Activated T-helper 2 cell treated with anti-CD3 and anti-CD28 coated beads, Interferon-gamma antibody, Interleukin-2, Interleukin-4, amounts not matched to agents 10 μg/mL and 5 μg/mL and 100 μg/mL, durations not matched to agents 14 hours and 24 hours and 36 hours (primary cell): ENCODE measurements at regions not wholly inside any gene's neighbourhood (a gene's known extent, or its start where the extent isn't known, plus 50 kb on each side); places are given as distances from the start of the nearest gene placed in this dataset.

Experiments used
- DNase-seq: peaks from one replicate; pipeline ENCODE4 v3.0.0; 2021; ENCODE audit warnings: low spot score
- H3K27ac Mint-ChIP-seq: one replicate; pipeline ENCODE4 v1.8.0; 2021; ENCODE audit warnings: mixed read lengths
- H3K27me3 Mint-ChIP-seq: one replicate; pipeline ENCODE4 v1.8.0; 2021; ENCODE audit warnings: low read depth, mixed read lengths
- H3K36me3 Mint-ChIP-seq: one replicate; pipeline ENCODE4 v1.8.0; 2021; ENCODE audit warnings: low read depth, mixed read lengths
- H3K4me1 Mint-ChIP-seq: one replicate; pipeline ENCODE4 v1.8.0; 2021; ENCODE audit warnings: low read depth, mixed read lengths
- H3K4me3 Mint-ChIP-seq: one replicate; pipeline ENCODE4 v1.8.0; 2021; ENCODE audit warnings: low read depth, mild to moderate bottlenecking, moderate library complexity, mixed read lengths
- H3K9me3 Mint-ChIP-seq: one replicate; pipeline ENCODE4 v1.8.0; 2021; ENCODE audit warnings: mixed read lengths
- intact Hi-C: fragments of 100-400 bp; cut with micrococcal nuclease; formaldehyde crosslinking; loops from one replicate; pipeline ENCODE4 v1.15.1; 2023

DNA sequence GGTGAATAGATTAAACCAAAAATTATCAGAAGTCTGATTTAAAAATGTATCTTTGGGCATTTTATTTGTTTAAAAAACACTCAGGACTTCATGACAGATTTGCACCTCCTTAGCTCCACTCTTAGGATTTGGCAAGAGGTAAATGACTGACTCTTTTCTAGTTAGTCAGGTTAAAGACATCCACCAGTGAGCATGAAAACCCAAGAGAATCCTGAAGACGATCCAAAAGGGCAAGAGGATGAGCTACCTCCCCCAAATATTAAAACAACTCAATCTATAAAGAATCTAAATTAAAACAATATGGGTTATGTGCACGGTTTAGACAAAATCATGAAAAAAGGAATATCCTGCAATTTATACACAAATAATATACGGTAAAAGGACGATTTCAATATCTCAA, 89.4 kb upstream of the OPRM1 start:
- Mint-ChIP-seq H3K27ac (no peak overlapping the region), H3K9me3 (no peaks in the 10 kb centered on the region), H3K36me3 (no peaks in the 10 kb centered on the region), H3K27me3 (no peaks in the 10 kb centered on the region), H3K4me1 (no peaks in the 10 kb centered on the region), H3K4me3 (no peak overlapping the region)
- intact Hi-C loops = loop anchor here (5.0 kb wide), 1 partner anchor 717 kb away; no protein-coding TSS in a partner anchor
- DNase-seq = no peak

DNA sequence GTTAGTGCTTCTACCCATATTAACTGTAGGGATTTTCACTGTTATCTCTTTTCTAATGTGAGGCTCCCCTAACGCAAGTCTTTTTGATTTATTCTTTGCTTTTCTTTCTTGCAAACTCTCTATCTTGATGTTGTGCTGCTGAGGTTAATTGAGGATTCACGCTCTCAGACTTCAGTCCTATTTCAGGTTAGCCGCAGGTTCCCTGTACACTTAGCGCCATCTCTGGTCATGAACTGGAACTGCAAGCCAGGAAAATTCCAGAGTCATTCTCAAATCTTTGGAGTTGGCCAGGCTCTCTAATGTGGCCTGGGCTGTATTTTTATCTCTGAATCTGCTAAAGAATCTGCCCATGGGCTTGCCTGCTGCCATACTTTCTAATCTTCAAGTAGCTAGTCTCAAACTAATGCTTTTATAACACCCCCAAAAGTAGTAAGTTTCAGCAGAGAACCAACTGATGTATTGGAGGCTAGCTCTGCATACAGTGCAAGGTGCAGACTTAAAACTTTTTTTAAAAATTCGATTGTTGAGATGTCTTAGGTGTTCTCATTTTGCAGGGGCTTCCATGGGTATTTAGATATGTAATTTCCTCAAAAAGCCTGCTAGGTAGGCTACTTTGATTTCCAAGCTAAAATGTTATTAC, 91.1 kb upstream of the OPRM1 start:
- Mint-ChIP-seq H3K27ac (no peak overlapping the region), H3K4me1 (no peaks in the 10 kb centered on the region), H3K4me3 (no peak overlapping the region), H3K27me3 (no peaks in the 10 kb centered on the region), H3K9me3 (no peaks in the 10 kb centered on the region), H3K36me3 (no peaks in the 10 kb centered on the region)
- DNase-seq = no peak
- intact Hi-C loops = loop anchor here (5.0 kb wide), 1 partner anchor 716 kb away; no protein-coding TSS in a partner anchor

- Mint-ChIP-seq H3K9me3 (no peaks in the 10 kb centered on the region), H3K4me3 (no peak overlapping the region), H3K27ac (no peak overlapping the region), H3K36me3 (no peaks in the 10 kb centered on the region), H3K27me3 (no peaks in the 10 kb centered on the region), H3K4me1 (no peaks in the 10 kb centered on the region)
- intact Hi-C loops = no loop called here
- DNase-seq = no peak
Observed at GRCh38 chr6:153944201-153944600, 94.8 kb upstream of the OPRM1 start.

- intact Hi-C loops = no loop called here
- Mint-ChIP-seq H3K4me1 (no peaks in the 10 kb centered on the region), H3K27me3 (no peaks in the 10 kb centered on the region), H3K4me3 (no peak overlapping the region), H3K27ac (no peak overlapping the region), H3K36me3 (no peaks in the 10 kb centered on the region), H3K9me3 (no peaks in the 10 kb centered on the region)
- DNase-seq = no peak
Observed at GRCh38 chr6:153942361-153942760, 96.7 kb upstream of the OPRM1 start.

DNA sequence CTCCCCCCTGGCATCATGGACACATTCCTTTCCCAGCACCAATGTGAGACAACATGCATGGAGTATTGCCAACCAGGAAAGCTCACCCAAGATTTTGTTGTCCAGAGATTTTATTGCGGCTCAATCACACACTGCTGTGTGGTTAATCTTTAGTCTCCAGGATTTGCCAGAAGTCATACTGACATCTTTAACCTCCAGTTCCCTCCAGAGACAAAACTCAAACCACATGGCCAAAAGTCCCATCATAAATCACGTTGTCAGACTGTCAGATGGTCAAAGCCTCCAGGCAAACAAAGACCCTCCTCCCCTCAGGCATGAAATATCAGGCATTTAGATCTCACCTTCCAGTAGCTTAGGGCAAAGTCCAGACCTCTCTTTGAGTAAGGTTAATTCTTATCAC, 97.3 kb upstream of the OPRM1 start:
- intact Hi-C loops = no loop called here
- Mint-ChIP-seq H3K9me3 (no peaks in the 10 kb centered on the region), H3K4me3 (no peak overlapping the region), H3K36me3 (no peaks in the 10 kb centered on the region), H3K4me1 (no peaks in the 10 kb centered on the region), H3K27ac (no peak overlapping the region), H3K27me3 (no peaks in the 10 kb centered on the region)
- DNase-seq = no peak

DNA sequence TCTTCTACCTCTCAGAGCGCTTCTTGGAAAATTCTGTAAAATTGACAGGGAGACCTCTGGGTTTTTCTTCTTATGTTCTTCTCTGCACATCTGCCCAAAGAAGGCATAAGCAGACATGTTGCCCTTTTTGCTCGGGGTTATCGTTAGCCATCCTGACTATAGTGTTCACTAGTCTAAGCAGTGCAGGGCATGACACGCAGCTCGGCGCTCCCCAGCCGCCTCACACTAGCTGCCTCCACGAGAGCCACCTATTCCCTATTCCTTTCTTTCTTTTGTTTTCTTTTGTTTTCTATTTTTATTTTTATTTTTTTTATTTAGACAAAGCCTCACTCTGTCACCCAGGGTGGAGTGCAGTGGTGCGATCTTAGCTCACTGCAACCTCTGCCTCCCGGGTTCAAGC, 100.2 kb upstream of the OPRM1 start:
- no peaks in the 10 kb centered on the region for H3K9me3 Mint-ChIP-seq
- intact Hi-C loops = no loop called here
- no peaks in the 10 kb centered on the region for H3K27me3 Mint-ChIP-seq
- no peaks in the 10 kb centered on the region for H3K4me1 Mint-ChIP-seq
- DNase-seq = no peak
- H3K4me3 Mint-ChIP-seq = no peak overlapping the region
- no peaks in the 10 kb centered on the region for H3K36me3 Mint-ChIP-seq
- no peak overlapping the region for H3K27ac Mint-ChIP-seq

- Mint-ChIP-seq H3K27me3 (no peaks in the 10 kb centered on the region), H3K36me3 (no peaks in the 10 kb centered on the region), H3K4me1 (no peaks in the 10 kb centered on the region), H3K9me3 (no peaks in the 10 kb centered on the region), H3K4me3 (no peak overlapping the region), H3K27ac (no peak overlapping the region)
- no peak for DNase-seq
- intact Hi-C loops = no loop called here
Observed at GRCh38 chr6:153931431-153931830, 107.6 kb upstream of the OPRM1 start.

GRCh38 chr6:153927867-153928266, 111.2 kb upstream of the OPRM1 start:
- no peaks in the 10 kb centered on the region for H3K9me3 Mint-ChIP-seq
- no peak for DNase-seq
- H3K36me3 Mint-ChIP-seq = no peaks in the 10 kb centered on the region
- H3K4me3 Mint-ChIP-seq = no peak overlapping the region
- no peaks in the 10 kb centered on the region for H3K27me3 Mint-ChIP-seq
- H3K27ac Mint-ChIP-seq = no peak overlapping the region
- intact Hi-C loops = no loop called here
- no peaks in the 10 kb centered on the region for H3K4me1 Mint-ChIP-seq

DNA sequence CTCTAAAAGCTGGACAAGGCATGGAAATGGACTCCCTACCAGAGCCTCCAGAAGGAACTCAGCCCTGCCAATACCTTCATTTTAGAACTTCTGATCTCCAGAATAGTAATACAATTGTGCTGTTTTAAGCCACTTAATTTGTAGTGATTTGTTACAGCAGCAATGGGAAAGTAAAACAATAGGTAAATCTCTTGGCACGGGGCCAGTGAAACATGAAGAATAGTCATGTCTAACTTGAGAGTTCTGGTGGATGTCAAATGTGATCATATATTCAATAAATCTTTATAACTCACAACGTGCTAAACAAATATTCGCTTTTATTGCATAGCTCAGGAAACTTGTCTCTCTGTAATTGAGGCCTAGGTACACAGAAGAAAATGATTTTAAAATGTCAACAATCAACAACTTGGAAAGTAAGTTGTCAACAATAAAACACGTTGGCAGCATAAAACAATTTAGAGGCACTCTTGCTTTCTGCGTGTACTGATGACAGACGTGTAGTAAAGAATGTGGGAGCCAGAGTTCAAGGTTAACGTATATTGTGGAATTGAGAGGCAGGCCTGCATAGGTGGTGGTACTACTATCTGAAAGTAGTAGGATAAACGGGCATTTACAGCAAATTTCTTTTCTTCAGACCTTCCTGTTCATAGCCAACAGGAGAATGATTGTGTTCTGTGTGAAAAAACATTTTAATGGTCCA, 140.5 kb upstream of the OPRM1 start:
- Mint-ChIP-seq H3K27me3 (no peaks in the 10 kb centered on the region), H3K27ac (no peak overlapping the region), H3K9me3 (no peaks in the 10 kb centered on the region), H3K4me3 (no peak overlapping the region), H3K36me3 (no peaks in the 10 kb centered on the region), H3K4me1 (no peaks in the 10 kb centered on the region)
- intact Hi-C loops = no loop called here
- DNase-seq = no peak

DNA sequence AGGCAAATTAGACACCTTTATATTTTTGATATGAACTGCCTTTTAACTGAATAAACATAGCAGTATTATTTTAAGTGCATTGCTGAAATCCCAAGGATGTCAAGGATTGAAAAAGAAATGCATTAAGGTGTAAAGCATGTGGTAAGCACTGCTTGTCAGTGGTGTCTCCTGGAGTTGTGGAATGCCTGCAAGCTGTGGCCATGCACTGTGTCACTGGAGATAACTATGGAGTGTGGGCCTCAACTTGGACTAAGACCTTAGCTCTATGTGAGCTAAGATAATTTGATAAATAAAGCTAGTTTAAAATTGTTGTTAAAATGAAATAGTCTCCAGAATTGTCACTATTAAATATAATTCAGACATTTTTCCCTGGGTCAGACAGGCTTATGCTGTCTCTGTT, 156.6 kb upstream of the OPRM1 start:
- H3K4me1 Mint-ChIP-seq = no peaks in the 10 kb centered on the region
- intact Hi-C loops = no loop called here
- no peak overlapping the region for H3K27ac Mint-ChIP-seq
- no peaks in the 10 kb centered on the region for H3K9me3 Mint-ChIP-seq
- H3K36me3 Mint-ChIP-seq = no peaks in the 10 kb centered on the region
- H3K4me3 Mint-ChIP-seq = no peak overlapping the region
- no peaks in the 10 kb centered on the region for H3K27me3 Mint-ChIP-seq
- DNase-seq = no peak

DNA sequence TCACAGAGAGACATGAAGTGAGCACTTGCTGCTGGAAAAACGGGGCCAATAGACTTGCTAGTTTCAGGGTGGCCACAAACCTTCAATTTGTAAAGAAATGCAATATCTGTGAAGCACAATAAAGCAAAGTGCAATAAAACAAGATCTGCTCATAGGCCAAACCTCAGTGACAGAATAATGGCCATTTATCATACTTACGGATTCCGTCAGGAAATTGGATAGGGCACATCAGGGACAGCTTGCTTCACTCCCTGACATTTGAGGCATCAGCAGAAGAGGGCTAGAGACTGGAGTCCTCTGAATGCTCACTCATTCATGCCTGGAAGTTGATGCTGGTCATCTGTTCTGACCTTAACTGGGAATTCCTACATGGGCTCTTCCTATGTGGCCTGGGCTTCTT, 165.5 kb upstream of the OPRM1 start:
- Mint-ChIP-seq H3K4me3 (no peak overlapping the region), H3K27me3 (no peaks in the 10 kb centered on the region), H3K27ac (no peak overlapping the region), H3K9me3 (no peaks in the 10 kb centered on the region), H3K36me3 (no peaks in the 10 kb centered on the region), H3K4me1 (no peaks in the 10 kb centered on the region)
- DNase-seq = no peak
- intact Hi-C loops = no loop called here

GRCh38 chr6:153872946-153873345, 166.1 kb upstream of the OPRM1 start:
- Mint-ChIP-seq H3K9me3 (no peaks in the 10 kb centered on the region), H3K27ac (no peak overlapping the region), H3K4me1 (no peaks in the 10 kb centered on the region), H3K36me3 (no peaks in the 10 kb centered on the region), H3K4me3 (no peak overlapping the region), H3K27me3 (no peaks in the 10 kb centered on the region)
- no peak for DNase-seq
- intact Hi-C loops = no loop called here

DNA sequence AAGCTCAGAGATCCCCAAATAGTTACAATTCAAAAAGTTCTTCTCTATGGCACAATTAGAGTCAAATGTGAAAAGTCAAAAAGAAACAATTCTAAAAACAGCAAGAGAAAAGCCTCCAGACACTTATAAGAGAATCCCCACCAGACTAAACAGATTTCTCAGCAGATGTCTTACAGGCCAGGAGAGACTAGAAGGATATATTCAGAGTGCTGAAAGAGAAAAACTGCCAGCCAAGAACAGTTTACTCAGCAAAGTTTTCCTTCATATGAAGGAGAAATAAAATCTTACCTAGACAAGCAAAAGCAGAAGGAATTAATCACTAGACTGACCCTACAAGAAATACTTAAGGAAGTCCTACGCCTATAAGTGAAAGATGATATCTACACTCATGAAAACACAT, 176.1 kb upstream of the OPRM1 start:
- intact Hi-C loops = no loop called here
- H3K27me3 Mint-ChIP-seq = no peaks in the 10 kb centered on the region
- DNase-seq = no peak
- H3K27ac Mint-ChIP-seq = no peak overlapping the region
- H3K4me1 Mint-ChIP-seq = no peaks in the 10 kb centered on the region
- no peaks in the 10 kb centered on the region for H3K9me3 Mint-ChIP-seq
- H3K36me3 Mint-ChIP-seq = no peaks in the 10 kb centered on the region
- no peak overlapping the region for H3K4me3 Mint-ChIP-seq
